ENCODE measurements at regions not wholly inside any gene's neighbourhood (a gene's known extent, or its start where the extent isn't known, plus 50 kb on each side); places are given as distances from the start of the nearest gene placed in this dataset.

DNA sequence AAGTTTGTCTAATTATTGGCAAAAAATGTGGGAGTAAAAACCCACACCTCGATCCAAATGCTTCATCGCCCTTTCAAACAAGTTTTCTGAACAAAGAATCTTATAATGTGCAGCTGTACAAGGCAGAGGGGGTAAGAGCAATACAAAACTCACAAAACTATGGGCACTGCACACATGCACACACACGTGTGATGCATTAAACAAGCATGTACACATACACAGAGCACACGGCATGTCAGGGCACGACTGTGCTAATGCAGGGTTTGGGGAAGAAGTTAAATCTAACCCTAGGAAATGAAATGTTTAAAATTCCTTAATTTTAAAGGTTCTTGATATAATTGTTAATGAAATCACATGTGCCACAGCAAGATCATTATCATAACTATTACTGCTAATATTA, 264.0 kb downstream of the SEC16B start:
- DNase-seq (ENCODE audit: low spot score), result no peak
- H3K4me1 ChIP-seq (replicated peaks), result no peaks in the 10 kb centered on the region
- intact Hi-C loops (cut with DNase I), result no loop called here
- TF ChIP-seq POLR2AphosphoS5 (IDR thresholded peaks at IDR 0.05) (no peak), POLR2A (IDR thresholded peaks at IDR 0.05) (no peak)
- TF ChIP-seq, protein P1, sequence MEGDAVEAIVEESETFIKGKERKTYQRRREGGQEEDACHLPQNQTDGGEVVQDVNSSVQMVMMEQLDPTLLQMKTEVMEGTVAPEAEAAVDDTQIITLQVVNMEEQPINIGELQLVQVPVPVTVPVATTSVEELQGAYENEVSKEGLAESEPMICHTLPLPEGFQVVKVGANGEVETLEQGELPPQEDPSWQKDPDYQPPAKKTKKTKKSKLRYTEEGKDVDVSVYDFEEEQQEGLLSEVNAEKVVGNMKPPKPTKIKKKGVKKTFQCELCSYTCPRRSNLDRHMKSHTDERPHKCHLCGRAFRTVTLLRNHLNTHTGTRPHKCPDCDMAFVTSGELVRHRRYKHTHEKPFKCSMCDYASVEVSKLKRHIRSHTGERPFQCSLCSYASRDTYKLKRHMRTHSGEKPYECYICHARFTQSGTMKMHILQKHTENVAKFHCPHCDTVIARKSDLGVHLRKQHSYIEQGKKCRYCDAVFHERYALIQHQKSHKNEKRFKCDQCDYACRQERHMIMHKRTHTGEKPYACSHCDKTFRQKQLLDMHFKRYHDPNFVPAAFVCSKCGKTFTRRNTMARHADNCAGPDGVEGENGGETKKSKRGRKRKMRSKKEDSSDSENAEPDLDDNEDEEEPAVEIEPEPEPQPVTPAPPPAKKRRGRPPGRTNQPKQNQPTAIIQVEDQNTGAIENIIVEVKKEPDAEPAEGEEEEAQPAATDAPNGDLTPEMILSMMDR (IDR thresholded peaks at IDR 0.05), result no peak
- no peak overlapping the region for H3K27ac ChIP-seq
- H3K9me3 ChIP-seq, result no peaks in the 10 kb centered on the region
- H3K27me3 ChIP-seq (replicated peaks; ENCODE audit: insufficient read depth), result peaks cover 12% of the 10 kb centered on the region
- H3K4me3 ChIP-seq, result no peak overlapping the region
- H3K36me3 ChIP-seq, result no peaks in the 10 kb centered on the region
- WGBS, result 53% methylated on average over 5 of the region's 5 CpGs

DNA sequence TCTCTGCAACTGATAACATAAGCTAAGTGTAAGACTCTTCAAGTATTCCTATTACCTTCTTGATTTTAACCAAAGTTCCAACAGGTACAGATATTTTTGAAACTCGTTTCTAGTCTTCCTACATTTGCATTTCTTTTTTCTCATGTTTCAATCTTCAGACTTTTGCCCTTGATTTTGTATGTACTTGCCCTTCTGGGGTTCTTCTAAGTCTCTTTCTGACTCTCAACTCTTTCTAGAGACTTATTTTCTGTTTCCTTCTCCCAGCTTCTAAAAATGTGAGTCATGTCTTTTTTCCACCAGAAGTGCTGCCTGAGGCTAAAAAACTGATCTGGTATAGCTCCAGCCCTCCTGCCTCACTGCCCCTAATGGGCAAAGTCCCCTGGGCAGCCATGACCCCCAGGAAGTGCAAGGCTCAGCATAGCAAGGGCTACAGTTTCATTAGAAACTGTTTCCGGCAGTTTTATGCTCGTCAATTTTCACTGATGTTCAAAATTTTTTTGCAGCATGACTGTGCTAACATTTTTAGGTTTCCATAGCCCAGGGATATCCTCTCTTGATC, 265.9 kb downstream of the SEC16B start:
- no peak for TF ChIP-seq POLR2A (IDR thresholded peaks at IDR 0.05)
- TF ChIP-seq, protein P1 (IDR thresholded peaks at IDR 0.05), result no peak
- TF ChIP-seq POLR2AphosphoS5 (IDR thresholded peaks at IDR 0.05), result no peak
- DNase-seq (ENCODE audit: low spot score), result no peak
- intact Hi-C loops (cut with DNase I), result no loop called here
- no peak overlapping the region for H3K27ac ChIP-seq
- H3K36me3 ChIP-seq, result no peaks in the 10 kb centered on the region
- no peak overlapping the region for H3K4me3 ChIP-seq
- no peaks in the 10 kb centered on the region for H3K9me3 ChIP-seq
- WGBS, result 69% methylated on average over 3 of the region's 3 CpGs
- no peaks in the 10 kb centered on the region for H3K4me1 ChIP-seq (replicated peaks)
- peaks cover 5% of the 10 kb centered on the region for H3K27me3 ChIP-seq (replicated peaks; ENCODE audit: insufficient read depth)

DNA sequence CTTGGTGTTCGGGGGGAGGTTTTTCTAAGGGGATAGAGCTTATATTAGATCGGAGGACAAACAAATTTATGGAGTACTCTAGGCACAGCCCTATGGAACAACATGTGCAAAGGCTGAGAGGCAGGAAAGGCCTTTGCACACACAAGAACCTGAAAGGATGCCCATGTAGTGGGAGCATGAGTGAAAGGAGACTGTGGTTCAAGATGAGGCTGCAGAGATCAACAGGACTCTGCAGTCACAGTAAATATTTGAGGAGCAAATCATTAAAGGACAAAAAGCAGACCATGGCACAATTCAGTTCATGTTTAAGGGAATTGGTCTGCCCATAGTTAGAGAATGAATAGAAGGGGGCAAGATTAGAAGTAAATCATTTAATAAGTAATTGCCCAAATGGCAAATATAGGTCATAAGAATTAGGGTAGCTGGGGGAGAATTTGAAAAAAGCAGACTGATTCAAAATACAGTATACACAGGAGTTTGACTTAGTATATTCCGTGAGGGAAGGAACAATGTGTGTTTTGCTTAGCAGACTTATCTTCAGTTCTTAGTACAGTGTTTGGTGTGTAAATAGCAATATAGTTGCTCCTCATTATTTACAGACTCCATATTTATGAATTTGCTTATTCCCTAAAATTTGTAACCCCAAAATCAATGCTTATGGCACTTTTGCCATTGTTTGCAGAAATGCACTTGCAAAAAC, 268.1 kb downstream of the SEC16B start:
- intact Hi-C loops (cut with DNase I), result no loop called here
- H3K4me3 ChIP-seq, result no peak overlapping the region
- peaks cover 5% of the 10 kb centered on the region for H3K27me3 ChIP-seq (replicated peaks; ENCODE audit: insufficient read depth)
- no peak overlapping the region for H3K27ac ChIP-seq
- peak; percentile 11 for DNase-seq (ENCODE audit: low spot score)
- 48% methylated on average over 3 of the region's 3 CpGs for WGBS
- no peaks in the 10 kb centered on the region for H3K9me3 ChIP-seq
- no peaks in the 10 kb centered on the region for H3K4me1 ChIP-seq (replicated peaks)
- TF ChIP-seq POLR2AphosphoS5 (IDR thresholded peaks at IDR 0.05), result peak; percentile 38
- TF ChIP-seq, protein P1 (IDR thresholded peaks at IDR 0.05), result no peak
- no peaks in the 10 kb centered on the region for H3K36me3 ChIP-seq

DNA sequence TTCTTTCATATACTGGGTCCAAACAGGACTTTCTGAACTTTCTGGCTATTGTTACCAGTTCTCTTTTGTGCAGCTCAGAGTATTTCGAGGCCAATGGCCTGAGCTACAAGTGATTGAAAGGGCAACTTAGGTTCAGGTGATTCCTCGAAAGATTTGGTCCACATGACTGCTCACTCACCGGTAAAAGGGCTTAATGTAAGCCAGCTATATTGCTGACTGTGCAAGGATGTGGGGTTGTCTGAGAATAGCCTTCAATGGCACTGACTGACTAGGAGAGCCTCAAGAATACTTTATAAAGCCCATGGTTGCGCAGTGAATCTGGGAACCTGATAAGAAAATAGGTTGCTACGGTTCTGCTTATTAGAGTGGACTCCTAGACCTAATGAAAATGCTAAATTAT, 269.0 kb downstream of the SEC16B start:
- TF ChIP-seq POLR2AphosphoS5 (IDR thresholded peaks at IDR 0.05) (no peak), POLR2A (IDR thresholded peaks at IDR 0.05) (no peak)

DNA sequence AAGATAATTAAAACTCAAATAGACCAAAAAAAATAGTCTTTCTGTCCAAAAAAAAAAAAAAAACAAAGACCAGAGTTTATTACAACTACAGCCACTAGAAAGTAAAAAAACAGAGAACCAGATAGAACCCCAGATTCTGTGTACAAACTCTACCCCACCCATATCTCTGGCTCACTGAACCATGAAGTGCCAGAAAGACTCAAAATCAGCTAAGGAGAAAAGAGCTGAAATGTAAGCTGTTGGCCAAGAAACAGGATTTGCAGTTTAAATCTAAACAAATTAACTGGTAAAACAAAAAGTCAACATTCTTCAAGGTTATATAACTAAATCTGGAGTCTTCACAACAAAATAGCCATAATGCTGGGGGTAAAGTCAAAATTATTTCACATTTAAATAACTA, 278.9 kb downstream of the SEC16B start:
- Histone ChIP-seq H3K36me3 (no peaks in the 10 kb centered on the region), H3K4me3 (no peak overlapping the region), H3K27ac (no peak overlapping the region), H3K4me1 (replicated peaks) (no peaks in the 10 kb centered on the region), H3K9me3 (no peaks in the 10 kb centered on the region), H3K27me3 (replicated peaks; ENCODE audit: insufficient read depth) (no peaks in the 10 kb centered on the region)
- DNase-seq (ENCODE audit: low spot score), result no peak
- TF ChIP-seq POLR2AphosphoS5 (IDR thresholded peaks at IDR 0.05) (no peak), POLR2A (IDR thresholded peaks at IDR 0.05) (no peak)
- TF ChIP-seq, protein P1 (IDR thresholded peaks at IDR 0.05), result no peak
- intact Hi-C loops (cut with DNase I), result no loop called here

More for the DNA sequence above, 269.0 kb downstream of the SEC16B start:
- intact Hi-C loops (cut with DNase I), result no loop called here
- WGBS, result 96% methylated on average over 5 of the region's 5 CpGs
- no peak overlapping the region for H3K4me3 ChIP-seq
- H3K9me3 ChIP-seq, result no peaks in the 10 kb centered on the region
- no peaks in the 10 kb centered on the region for H3K36me3 ChIP-seq
- no peaks in the 10 kb centered on the region for H3K4me1 ChIP-seq (replicated peaks)
- no peak overlapping the region for H3K27ac ChIP-seq
- no peak for DNase-seq (ENCODE audit: low spot score)
- peaks cover 3% of the 10 kb centered on the region for H3K27me3 ChIP-seq (replicated peaks; ENCODE audit: insufficient read depth)
